DOHH2 (cell line): ENCODE measurements at regions not wholly inside any gene's neighbourhood (a gene's known extent, or its start where the extent isn't known, plus 50 kb on each side); places are given as distances from the start of the nearest gene placed in this dataset.

Experiments used
- H3F3A ChIP-seq: fragments of 200-600 bp; sonication (generic), shearing (Covaris generic); 2 replicates; pipeline ENCODE4 v1.6.0; 2016; ENCODE audit warnings: antibody characterized with exemption, mild to moderate bottlenecking; ENCODE audit not compliant: control insufficient read depth, insufficient read depth
- H3K27ac ChIP-seq: fragments of 200-600 bp; sonication (generic); 2 replicates; pipeline ENCODE4 v1.5.1; 2014; ENCODE audit warnings: low read depth, mild to moderate bottlenecking, low read length, moderate library complexity
- H3K27me3 ChIP-seq: fragments of 200-600 bp; sonication (generic); 2 replicates; pipeline ENCODE4 v1.6.1; 2014; ENCODE audit warnings: mild to moderate bottlenecking, low read length, mixed read lengths; ENCODE audit not compliant: control insufficient read depth
- H3K36me3 ChIP-seq: fragments of 200-600 bp; sonication (generic); 2 replicates; pipeline ENCODE4 v1.6.1; 2014; ENCODE audit warnings: mild to moderate bottlenecking, low read length, moderate library complexity, mixed read lengths; ENCODE audit not compliant: control insufficient read depth
- H3K4me1 ChIP-seq: fragments of 200-600 bp; sonication (generic); 2 replicates; pipeline ENCODE4 v1.6.1; 2014; ENCODE audit warnings: mild to moderate bottlenecking, low read length, mixed read lengths; ENCODE audit not compliant: control insufficient read depth
- H3K4me2 ChIP-seq: fragments of 200-600 bp; sonication (generic); 2 replicates; pipeline ENCODE4 v1.6.0; 2014; ENCODE audit warnings: mild to moderate bottlenecking, low read length, moderate library complexity
- H3K4me3 ChIP-seq: fragments of 200-600 bp; sonication (generic); 2 replicates; pipeline ENCODE4 v1.5.1; 2014; ENCODE audit warnings: mild to moderate bottlenecking, low read length, mixed read lengths
- H3K79me2 ChIP-seq: fragments of 200-600 bp; sonication (generic); 2 replicates; pipeline ENCODE4 v1.6.1; 2014; ENCODE audit warnings: mild to moderate bottlenecking, low read length, mixed read lengths; ENCODE audit not compliant: control insufficient read depth
- H3K9me2 ChIP-seq: fragments of 200-600 bp; sonication (generic); replicated peaks from 2 replicates; pipeline ENCODE4 v1.6.1; 2014; ENCODE audit warnings: mild to moderate bottlenecking, low read length, mixed read lengths; ENCODE audit not compliant: control insufficient read depth
- H3K9me3 ChIP-seq: fragments of 200-600 bp; sonication (generic); 2 replicates; pipeline ENCODE4 v1.6.1; 2014; ENCODE audit warnings: antibody characterized with exemption, low read length, mixed read lengths; ENCODE audit not compliant: control insufficient read depth, insufficient read depth
- H4K20me1 ChIP-seq: fragments of 200-600 bp; sonication (generic); 2 replicates; pipeline ENCODE4 v1.6.0; 2014; ENCODE audit warnings: low read depth, mild to moderate bottlenecking, antibody characterized with exemption, low read length, moderate library complexity; ENCODE audit not compliant: control insufficient read depth, insufficient read depth
- EZH2phosphoT487 ChIP-seq: fragments of 200-600 bp; sonication (generic); IDR thresholded peaks from 2 replicates; pipeline ENCODE4 v1.6.1; 2017; ENCODE audit warnings: borderline replicate concordance, mild to moderate bottlenecking, antibody characterized with exemption, low read length, moderate library complexity, mixed read lengths
- TF ChIP-seq, protein P1 (sequence below): fragments of 200-600 bp; sonication (generic); IDR thresholded peaks from one replicate; pipeline ENCODE4 v1.5.1; 2014; ENCODE audit warnings: antibody characterized with exemption, mild to moderate bottlenecking, low read depth, low read length; ENCODE audit not compliant: poor library complexity, severe bottlenecking

DNA sequence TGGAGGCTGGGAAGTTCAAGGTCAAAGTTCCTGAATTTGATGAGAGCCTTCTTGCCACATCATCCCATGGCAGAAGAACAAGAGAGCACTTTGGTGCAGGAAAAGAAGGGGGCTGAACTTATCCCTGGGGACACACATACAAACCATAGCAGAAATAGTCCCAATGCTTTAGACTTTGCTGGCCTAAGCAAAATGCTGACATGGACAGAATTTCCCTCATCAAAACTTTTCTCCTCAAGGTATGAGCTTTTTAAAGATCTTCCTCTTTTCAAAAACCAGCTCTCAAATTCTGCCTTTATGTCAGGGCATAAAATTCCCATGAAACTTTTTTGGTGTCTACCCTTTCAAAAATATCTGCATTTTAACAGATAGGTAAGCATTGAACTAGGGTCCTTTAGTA is 341.8 kb upstream of the SMARCA2 start:
- no peaks in the 10 kb centered on the region for H3K27me3 ChIP-seq
- no peaks in the 10 kb centered on the region for H3K79me2 ChIP-seq
- H4K20me1 ChIP-seq, result no peaks in the 10 kb centered on the region
- no peaks in the 10 kb centered on the region for H3K9me3 ChIP-seq
- TF ChIP-seq, protein P1, sequence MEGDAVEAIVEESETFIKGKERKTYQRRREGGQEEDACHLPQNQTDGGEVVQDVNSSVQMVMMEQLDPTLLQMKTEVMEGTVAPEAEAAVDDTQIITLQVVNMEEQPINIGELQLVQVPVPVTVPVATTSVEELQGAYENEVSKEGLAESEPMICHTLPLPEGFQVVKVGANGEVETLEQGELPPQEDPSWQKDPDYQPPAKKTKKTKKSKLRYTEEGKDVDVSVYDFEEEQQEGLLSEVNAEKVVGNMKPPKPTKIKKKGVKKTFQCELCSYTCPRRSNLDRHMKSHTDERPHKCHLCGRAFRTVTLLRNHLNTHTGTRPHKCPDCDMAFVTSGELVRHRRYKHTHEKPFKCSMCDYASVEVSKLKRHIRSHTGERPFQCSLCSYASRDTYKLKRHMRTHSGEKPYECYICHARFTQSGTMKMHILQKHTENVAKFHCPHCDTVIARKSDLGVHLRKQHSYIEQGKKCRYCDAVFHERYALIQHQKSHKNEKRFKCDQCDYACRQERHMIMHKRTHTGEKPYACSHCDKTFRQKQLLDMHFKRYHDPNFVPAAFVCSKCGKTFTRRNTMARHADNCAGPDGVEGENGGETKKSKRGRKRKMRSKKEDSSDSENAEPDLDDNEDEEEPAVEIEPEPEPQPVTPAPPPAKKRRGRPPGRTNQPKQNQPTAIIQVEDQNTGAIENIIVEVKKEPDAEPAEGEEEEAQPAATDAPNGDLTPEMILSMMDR, result no peak
- no peak for TF ChIP-seq EZH2phosphoT487
- no peaks in the 10 kb centered on the region for H3F3A ChIP-seq
- no peak overlapping the region for H3K27ac ChIP-seq
- H3K9me2 ChIP-seq, result no peaks in the 10 kb centered on the region
- H3K4me2 ChIP-seq, result no peak overlapping the region
- H3K36me3 ChIP-seq, result no peaks in the 10 kb centered on the region
- no peaks in the 10 kb centered on the region for H3K4me1 ChIP-seq
- H3K4me3 ChIP-seq, result no peak overlapping the region

DNA sequence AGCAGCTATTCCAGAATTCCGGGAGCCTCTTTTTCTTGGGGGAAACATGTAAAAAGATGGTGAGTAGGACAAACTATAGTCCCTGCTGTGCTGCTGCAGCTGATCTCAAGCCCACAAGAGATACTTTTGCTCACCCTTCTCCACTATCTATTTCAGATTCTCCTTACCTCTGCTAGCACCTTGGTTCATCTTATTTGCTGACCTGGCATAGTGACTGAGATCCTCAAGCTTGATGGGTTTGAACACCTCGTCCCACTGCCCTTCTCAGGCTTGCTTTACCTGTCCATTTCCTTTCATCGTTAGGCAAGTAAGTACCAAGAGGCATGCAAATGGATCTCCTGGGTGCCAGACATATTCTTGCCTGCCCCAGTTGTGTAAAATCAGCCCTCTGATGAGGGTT is 338.4 kb upstream of the SMARCA2 start:
- H3K9me3 ChIP-seq, result no peaks in the 10 kb centered on the region
- H3K27me3 ChIP-seq, result no peaks in the 10 kb centered on the region
- no peaks in the 10 kb centered on the region for H4K20me1 ChIP-seq
- no peaks in the 10 kb centered on the region for H3K36me3 ChIP-seq
- H3K4me3 ChIP-seq, result no peak overlapping the region
- TF ChIP-seq, protein P1, result no peak
- TF ChIP-seq EZH2phosphoT487, result no peak
- no peak overlapping the region for H3K4me2 ChIP-seq
- no peaks in the 10 kb centered on the region for H3K4me1 ChIP-seq
- H3F3A ChIP-seq, result no peaks in the 10 kb centered on the region
- H3K79me2 ChIP-seq, result no peaks in the 10 kb centered on the region
- no peaks in the 10 kb centered on the region for H3K9me2 ChIP-seq
- no peak overlapping the region for H3K27ac ChIP-seq

DNA sequence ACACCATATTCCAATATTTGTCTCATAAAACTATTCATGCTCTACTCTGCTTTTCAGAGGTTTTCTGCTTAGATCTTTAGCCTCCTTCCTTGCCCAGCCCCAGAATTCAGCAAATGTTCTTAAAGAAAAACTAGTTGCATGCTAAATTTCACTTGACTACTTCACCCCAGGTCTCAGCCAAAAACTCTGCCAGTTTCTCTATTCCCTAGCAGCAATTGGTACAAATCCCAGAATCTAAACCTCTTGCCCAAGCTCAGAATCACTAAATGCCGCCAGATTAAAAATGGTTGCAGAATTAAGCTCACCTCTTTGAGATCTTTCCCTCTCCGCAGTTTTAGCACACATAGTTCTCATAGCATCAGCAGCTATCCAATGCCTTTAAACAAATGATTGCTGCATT is 331.2 kb upstream of the SMARCA2 start:
- no peaks in the 10 kb centered on the region for H3K9me2 ChIP-seq
- H4K20me1 ChIP-seq, result no peaks in the 10 kb centered on the region
- no peaks in the 10 kb centered on the region for H3K36me3 ChIP-seq
- no peaks in the 10 kb centered on the region for H3K9me3 ChIP-seq
- H3K4me3 ChIP-seq, result no peak overlapping the region
- no peaks in the 10 kb centered on the region for H3K79me2 ChIP-seq
- no peaks in the 10 kb centered on the region for H3K4me1 ChIP-seq
- H3F3A ChIP-seq, result no peaks in the 10 kb centered on the region
- TF ChIP-seq EZH2phosphoT487, result no peak
- TF ChIP-seq, protein P1, result no peak
- no peak overlapping the region for H3K27ac ChIP-seq
- H3K4me2 ChIP-seq, result no peak overlapping the region
- H3K27me3 ChIP-seq, result no peaks in the 10 kb centered on the region

DNA sequence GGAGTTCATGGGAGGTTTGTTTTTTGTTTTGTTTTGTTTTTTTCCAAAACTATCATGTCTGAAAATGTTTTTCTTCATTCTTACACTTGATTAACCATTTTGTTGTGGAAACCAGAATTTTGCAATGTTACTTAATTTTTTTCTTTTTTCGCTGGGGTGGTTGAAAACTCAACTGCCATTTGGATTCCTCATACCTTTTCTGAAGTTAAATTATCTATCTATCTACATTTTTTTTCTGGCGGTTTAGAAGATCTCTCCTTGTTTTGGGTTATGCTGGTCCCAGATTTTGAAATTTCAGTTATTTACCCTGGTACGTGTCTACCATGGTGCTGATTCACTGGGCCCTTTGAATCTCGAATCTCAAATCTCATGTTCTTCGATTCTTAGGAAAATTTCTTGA is 316.2 kb upstream of the SMARCA2 start:
- Histone ChIP-seq H3K4me3 (no peak overlapping the region), H4K20me1 (no peaks in the 10 kb centered on the region), H3K79me2 (no peaks in the 10 kb centered on the region), H3K4me2 (no peak overlapping the region), H3K27me3 (no peaks in the 10 kb centered on the region), H3K9me3 (no peaks in the 10 kb centered on the region), H3F3A (no peaks in the 10 kb centered on the region), H3K9me2 (no peaks in the 10 kb centered on the region; the same call in 1 of the 2 replicates), H3K4me1 (no peaks in the 10 kb centered on the region), H3K27ac (no peak overlapping the region), H3K36me3 (no peaks in the 10 kb centered on the region)
- no peak for TF ChIP-seq EZH2phosphoT487
- TF ChIP-seq, protein P1, result no peak
